SK-N-SH (cell line): ENCODE measurements at regions not wholly inside any gene's neighbourhood (a gene's known extent, or its start where the extent isn't known, plus 50 kb on each side); places are given as distances from the start of the nearest gene placed in this dataset.

Source experiments
- CTCF ChIA-PET: fragments of 300-600, 350-600 bp; formaldehyde crosslinking; extraction: SDS; loops from one replicate; lab custom pipeline; 2021; lab: Yijun Ruan, JAX
- POLR2A ChIA-PET: fragments of 350-600 bp; sonication (Branson Sonifier 250); formaldehyde crosslinking; extraction: SDS; loops from one replicate; lab custom pipeline; 2020; ENCODE audit warnings: antibody characterized with exemption, inconsistent platforms; lab: Yijun Ruan, JAX
- DNase-seq: peaks from one replicate; pipeline ENCODE4 v3.0.0; 2012
- H2AFZ ChIP-seq: fragments of 200-600 bp; sonication (generic); 2 replicates; pipeline ENCODE4 v1.8.1; 2016; ENCODE audit warnings: antibody characterized with exemption, mild to moderate bottlenecking, low read depth
- H3F3A ChIP-seq: fragments of 200-600 bp; sonication (generic); replicated peaks from 2 replicates; pipeline ENCODE3; 2016; ENCODE audit warnings: antibody characterized with exemption, mild to moderate bottlenecking; ENCODE audit not compliant: insufficient read depth
- H3K27ac ChIP-seq, 2 experiments: fragments of 200-500 bp in 1 of 2; fragments of 200-600 bp in 1 of 2; sonication (Bioruptor generic) in 1 of 2; sonication (generic), shearing (Covaris generic) in 1 of 2; 2 replicates each; pipeline versions ENCODE4 v1.5.1 to v1.6.1; 2014 to 2016; ENCODE audit warnings: low read depth in 2 of 2, inconsistent platforms in 1 of 2, low read length in 1 of 2, mild to moderate bottlenecking in 1 of 2, mixed read lengths in 1 of 2
- H3K27me3 ChIP-seq: fragments of 200-600 bp; sonication (generic), shearing (Covaris generic); 2 replicates; pipeline ENCODE4 v1.6.1; 2016; ENCODE audit warnings: mixed run types; ENCODE audit not compliant: insufficient read depth
- H3K36me3 ChIP-seq, 2 experiments: fragments of 200-500 bp in 1 of 2; fragments of 200-600 bp in 1 of 2; sonication (Bioruptor generic) in 1 of 2; sonication (generic) in 1 of 2; replicated peaks in 1 of 2; 2 replicates each; pipeline versions ENCODE3 to v1.5.1; 2014 to 2016; ENCODE audit warnings: low read length in 1 of 2, mild to moderate bottlenecking in 1 of 2; ENCODE audit not compliant: insufficient read depth in 2 of 2, control insufficient read depth in 1 of 2
- H3K4me1 ChIP-seq, 2 experiments: fragments of 200-500 bp in 1 of 2; fragments of 200-600 bp in 1 of 2; sonication (Bioruptor generic) in 1 of 2; sonication (generic), shearing (Covaris generic) in 1 of 2; 2 replicates each; pipeline versions ENCODE4 v1.5.1 to v1.6.1; 2014 to 2016; ENCODE audit warnings: low read depth in 1 of 2, low read length in 1 of 2, mixed run types in 1 of 2; ENCODE audit not compliant: insufficient read depth in 2 of 2, control insufficient read depth in 1 of 2
- H3K4me2 ChIP-seq: fragments of 200-600 bp; sonication (generic), shearing (Covaris generic); 2 replicates; pipeline ENCODE4 v1.6.1; 2017; ENCODE audit warnings: mixed run types
- H3K4me3 ChIP-seq, 2 experiments: fragments of 200-500 bp in 1 of 2; fragments of 200-600 bp in 1 of 2; sonication (Bioruptor generic) in 1 of 2; sonication (generic), shearing (Covaris generic) in 1 of 2; 2 replicates each; pipeline versions ENCODE4 v1.5.1 to v1.8.1; 2014 to 2016; ENCODE audit warnings: low read depth in 2 of 2, inconsistent platforms in 1 of 2, low read length in 1 of 2, mild to moderate bottlenecking in 1 of 2, mixed read lengths in 1 of 2, moderate library complexity in 1 of 2
- H3K79me2 ChIP-seq: fragments of 200-600 bp; sonication (generic); 2 replicates; pipeline ENCODE4 v1.8.1; 2017; ENCODE audit warnings: mild to moderate bottlenecking; ENCODE audit not compliant: insufficient read depth
- H3K9ac ChIP-seq: fragments of 200-600 bp; sonication (generic); 2 replicates; pipeline ENCODE4 v1.6.1; 2017; ENCODE audit warnings: mixed run types
- H3K9me2 ChIP-seq: fragments of 200-600 bp; sonication (generic); 2 replicates; pipeline ENCODE4 v1.6.1; 2017; ENCODE audit warnings: mixed run types
- H3K9me3 ChIP-seq: fragments of 200-600 bp; sonication (generic); 2 replicates; pipeline ENCODE4 v1.6.1; 2017; ENCODE audit warnings: mixed run types, mild to moderate bottlenecking, moderate library complexity
- H4K20me1 ChIP-seq: fragments of 200-600 bp; sonication (generic); 2 replicates; pipeline ENCODE4 v1.6.1; 2017; ENCODE audit warnings: mild to moderate bottlenecking, mixed run types; ENCODE audit not compliant: insufficient read depth
- CHD2 ChIP-seq: fragments of 150-350 bp; IDR thresholded peaks from 2 replicates; pipeline ENCODE4 v1.6.1; 2018; ENCODE audit warnings: low read length; ENCODE audit not compliant: partially characterized antibody
- ELF1 ChIP-seq: IDR thresholded peaks from 2 replicates; pipeline ENCODE4 v1.4.0; 2012
- FOXJ3 ChIP-seq: sonication (generic); formaldehyde crosslinking; IDR thresholded peaks from 2 replicates; pipeline ENCODE4 v1.5.1; 2020; ENCODE audit warnings: mild to moderate bottlenecking, missing genetic modification reagents
- JUND ChIP-seq: IDR thresholded peaks from 2 replicates; pipeline ENCODE4 v1.4.0; 2012
- MEF2A ChIP-seq: IDR thresholded peaks from 2 replicates; pipeline ENCODE4 v1.4.0; 2012; ENCODE audit warnings: low read depth, borderline replicate concordance
- MXI1 ChIP-seq: IDR thresholded peaks from 2 replicates; pipeline ENCODE4 v1.6.1; 2012; ENCODE audit warnings: mild to moderate bottlenecking, low read depth, low read length, improper control_type of control experiment
- NFIC ChIP-seq: IDR thresholded peaks from 2 replicates; pipeline ENCODE4 v1.4.0; 2012; ENCODE audit warnings: borderline replicate concordance
- NRF1 ChIP-seq: IDR thresholded peaks from 2 replicates; pipeline ENCODE4 v1.6.1; 2012; ENCODE audit warnings: low read depth, mild to moderate bottlenecking, low read length
- POLR2AphosphoS5 ChIP-seq: IDR thresholded peaks from 2 replicates; pipeline ENCODE4 v1.6.1; 2012; ENCODE audit warnings: low read depth, low read length
- RCOR1 ChIP-seq: fragments of 150-350 bp; IDR thresholded peaks from 2 replicates; pipeline ENCODE4 v1.6.1; 2017; ENCODE audit warnings: antibody characterized with exemption, low read length
- REST ChIP-seq: IDR thresholded peaks from 2 replicates; pipeline ENCODE4 v1.6.1; 2012; ENCODE audit warnings: mild to moderate bottlenecking, low read depth, low read length, moderate library complexity
- RFX5 ChIP-seq: IDR thresholded peaks from 2 replicates; pipeline ENCODE4 v1.6.1; 2012; ENCODE audit warnings: mild to moderate bottlenecking, improper control_type of control experiment, low read length
- RXRA ChIP-seq: IDR thresholded peaks from 2 replicates; pipeline ENCODE4 v1.4.0; 2012; ENCODE audit warnings: low read depth, mild to moderate bottlenecking, borderline replicate concordance
- SIN3A ChIP-seq: IDR thresholded peaks from 2 replicates; pipeline ENCODE4 v1.6.1; 2012; ENCODE audit warnings: low read depth, mild to moderate bottlenecking, low read length, moderate library complexity, borderline replicate concordance
- SMC3 ChIP-seq: IDR thresholded peaks from 2 replicates; pipeline ENCODE4 v1.6.1; 2012; ENCODE audit warnings: low read depth, low read length, improper control_type of control experiment
- TEAD4 ChIP-seq: IDR thresholded peaks from 2 replicates; pipeline ENCODE4 v1.4.0; 2012; ENCODE audit warnings: mild to moderate bottlenecking, borderline replicate concordance; ENCODE audit not compliant: insufficient read depth
- USF1 ChIP-seq: IDR thresholded peaks from 2 replicates; pipeline ENCODE4 v1.4.0; 2012; ENCODE audit warnings: low read depth, borderline replicate concordance
- YY1 ChIP-seq: IDR thresholded peaks from 2 replicates; pipeline ENCODE4 v1.4.0; 2012; ENCODE audit warnings: low read depth, mild to moderate bottlenecking
- WGBS: methylation state at CpG from one replicate; pipeline ENCODE4 v1.1.6; 2017; ENCODE audit warnings: low lambda C conversion rate; 5-methylcytosine and 5-hydroxymethylcytosine counted together
- TF ChIP-seq, protein P1 (sequence below): fragments of 150-350 bp; IDR thresholded peaks from 2 replicates; pipeline ENCODE4 v1.6.1; 2017; ENCODE audit warnings: antibody characterized with exemption, low read length, low read depth, borderline replicate concordance
- TF ChIP-seq, protein P2 (sequence below): IDR thresholded peaks from 2 replicates; pipeline ENCODE4 v1.4.0; 2012; ENCODE audit warnings: low read depth, borderline replicate concordance

DNA sequence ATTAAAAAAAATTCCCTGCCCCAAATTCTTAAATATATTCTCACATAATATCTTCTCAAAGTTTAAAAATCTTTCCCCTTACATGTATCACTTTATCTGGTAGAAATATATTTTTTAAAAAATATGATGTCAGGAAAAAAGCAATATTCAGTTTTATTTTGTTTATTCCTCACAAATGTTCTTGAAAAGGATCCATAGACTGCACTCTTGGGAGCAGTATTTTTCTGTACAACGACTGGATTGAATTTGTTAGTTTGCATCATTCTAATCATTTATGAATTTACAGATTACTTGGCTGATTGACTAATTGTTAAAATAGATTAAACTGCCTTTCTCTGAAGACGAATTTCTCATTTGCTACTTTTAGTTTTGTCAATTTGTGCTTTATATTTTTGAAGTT lies 468.1 kb upstream of the NOVA1 start:
- H3K27ac ChIP-seq: no peak overlapping the region
- TF ChIP-seq MXI1 (no peak), NRF1 (no peak), CHD2 (no peak), NFIC (no peak), JUND (no peak), POLR2AphosphoS5 (no peak), RFX5 (no peak), RXRA (no peak), ELF1 (no peak), YY1 (no peak), MEF2A (no peak), TEAD4 (no peak), REST (no peak), USF1 (no peak), FOXJ3 (CRISPR knock-in tag) (no peak), RCOR1 (no peak), SIN3A (no peak), SMC3 (no peak)
- TF ChIP-seq, protein P1, sequence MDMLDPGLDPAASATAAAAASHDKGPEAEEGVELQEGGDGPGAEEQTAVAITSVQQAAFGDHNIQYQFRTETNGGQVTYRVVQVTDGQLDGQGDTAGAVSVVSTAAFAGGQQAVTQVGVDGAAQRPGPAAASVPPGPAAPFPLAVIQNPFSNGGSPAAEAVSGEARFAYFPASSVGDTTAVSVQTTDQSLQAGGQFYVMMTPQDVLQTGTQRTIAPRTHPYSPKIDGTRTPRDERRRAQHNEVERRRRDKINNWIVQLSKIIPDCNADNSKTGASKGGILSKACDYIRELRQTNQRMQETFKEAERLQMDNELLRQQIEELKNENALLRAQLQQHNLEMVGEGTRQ: no peak
- TF ChIP-seq, protein P2, sequence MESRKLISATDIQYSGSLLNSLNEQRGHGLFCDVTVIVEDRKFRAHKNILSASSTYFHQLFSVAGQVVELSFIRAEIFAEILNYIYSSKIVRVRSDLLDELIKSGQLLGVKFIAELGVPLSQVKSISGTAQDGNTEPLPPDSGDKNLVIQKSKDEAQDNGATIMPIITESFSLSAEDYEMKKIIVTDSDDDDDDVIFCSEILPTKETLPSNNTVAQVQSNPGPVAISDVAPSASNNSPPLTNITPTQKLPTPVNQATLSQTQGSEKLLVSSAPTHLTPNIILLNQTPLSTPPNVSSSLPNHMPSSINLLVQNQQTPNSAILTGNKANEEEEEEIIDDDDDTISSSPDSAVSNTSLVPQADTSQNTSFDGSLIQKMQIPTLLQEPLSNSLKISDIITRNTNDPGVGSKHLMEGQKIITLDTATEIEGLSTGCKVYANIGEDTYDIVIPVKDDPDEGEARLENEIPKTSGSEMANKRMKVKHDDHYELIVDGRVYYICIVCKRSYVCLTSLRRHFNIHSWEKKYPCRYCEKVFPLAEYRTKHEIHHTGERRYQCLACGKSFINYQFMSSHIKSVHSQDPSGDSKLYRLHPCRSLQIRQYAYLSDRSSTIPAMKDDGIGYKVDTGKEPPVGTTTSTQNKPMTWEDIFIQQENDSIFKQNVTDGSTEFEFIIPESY: no peak
- TF ChIP-seq, all 33 proteins: peak for 0
- no peaks in the 10 kb centered on the region for H3K79me2 ChIP-seq
- 24% methylated on average over 2 of the region's 2 CpGs for WGBS
- no peak for DNase-seq
- no peaks in the 10 kb centered on the region for H3F3A ChIP-seq
- H2AFZ ChIP-seq: no peak overlapping the region
- H3K9me2 ChIP-seq: no peaks in the 10 kb centered on the region
- H3K9ac ChIP-seq: no peak overlapping the region
- H3K27me3 ChIP-seq: no peaks in the 10 kb centered on the region
- no peaks in the 10 kb centered on the region for H3K4me1 ChIP-seq
- no peaks in the 10 kb centered on the region for H3K36me3 ChIP-seq
- no peaks in the 10 kb centered on the region for H4K20me1 ChIP-seq
- POLR2A ChIA-PET: no interaction called here
- CTCF ChIA-PET: no interaction called here
- H3K4me3 ChIP-seq: no peak overlapping the region
- H3K9me3 ChIP-seq: no peaks in the 10 kb centered on the region
- H3K4me2 ChIP-seq: no peak overlapping the region
